ENCODE measurements at regions not wholly inside any gene's neighbourhood (a gene's known extent, or its start where the extent isn't known, plus 50 kb on each side); places are given as distances from the start of the nearest gene placed in this dataset.

DNA sequence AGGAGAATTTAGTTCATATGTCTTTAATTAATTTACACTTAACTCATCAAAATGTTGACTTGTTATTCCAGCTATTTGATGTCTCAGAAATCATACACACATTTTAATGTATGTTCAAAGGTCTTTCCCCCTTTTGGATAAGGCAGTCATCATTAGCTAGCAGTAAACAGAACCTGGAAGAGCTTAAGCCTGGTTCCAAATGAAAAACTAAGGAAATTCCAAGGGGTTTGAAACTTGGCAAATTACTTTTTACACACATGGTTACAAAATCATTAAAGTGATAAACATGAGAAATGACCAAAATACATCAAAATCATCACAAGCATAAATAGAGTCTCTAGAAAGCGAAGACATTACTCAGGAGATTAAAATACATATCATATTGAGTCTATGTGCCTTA, 359.8 kb upstream of the ZNF608 start:
- no peaks in the 10 kb centered on the region for H3K4me1 ChIP-seq (ENCODE audit: insufficient read depth, low read length, poor library complexity, severe bottlenecking)
- no peaks in the 10 kb centered on the region for H3K79me2 ChIP-seq (ENCODE audit: insufficient read depth, low read depth, low read length)
- H3K36me3 ChIP-seq (ENCODE audit: insufficient read depth, low read length): no peaks in the 10 kb centered on the region
- H3K9me3 ChIP-seq (ENCODE audit: low read length): no peaks in the 10 kb centered on the region
- no peak overlapping the region for H3K27ac ChIP-seq (ENCODE audit: low read depth, low read length, poor library complexity, severe bottlenecking)
- CTCF ChIA-PET (ENCODE audit: unreplicated experiment): interaction anchor here (1.1 kb wide), 1 partner anchor 280 kb away, joined by 3 read pairs; no protein-coding TSS in a partner anchor
- no TSS peak for BruUV-seq (replicated peaks)
- H3K4me3 ChIP-seq (ENCODE audit: low read depth, low read length, poor library complexity, severe bottlenecking): no peak overlapping the region
- H2AFZ ChIP-seq (ENCODE audit: low read length): no peak overlapping the region
- intact Hi-C loops (cut with micrococcal nuclease; ENCODE audit: unreplicated experiment): no loop called here
- DNase-seq (ENCODE audit: low spot score): no peak
- no peaks in the 10 kb centered on the region for H4K20me1 ChIP-seq (ENCODE audit: insufficient read depth, low read length)
- no peak overlapping the region for H3K4me2 ChIP-seq (ENCODE audit: low read length)
- POLR2A ChIA-PET: interaction anchor here (0.5 to 0.9 kb wide), 2 partner anchors 78 to 127 kb away, joined by 3 read pairs; no protein-coding TSS in a partner anchor
- H3K9me2 ChIP-seq (ENCODE audit: insufficient read depth, low read length): no peaks in the 10 kb centered on the region
- TF ChIP-seq, protein P1, sequence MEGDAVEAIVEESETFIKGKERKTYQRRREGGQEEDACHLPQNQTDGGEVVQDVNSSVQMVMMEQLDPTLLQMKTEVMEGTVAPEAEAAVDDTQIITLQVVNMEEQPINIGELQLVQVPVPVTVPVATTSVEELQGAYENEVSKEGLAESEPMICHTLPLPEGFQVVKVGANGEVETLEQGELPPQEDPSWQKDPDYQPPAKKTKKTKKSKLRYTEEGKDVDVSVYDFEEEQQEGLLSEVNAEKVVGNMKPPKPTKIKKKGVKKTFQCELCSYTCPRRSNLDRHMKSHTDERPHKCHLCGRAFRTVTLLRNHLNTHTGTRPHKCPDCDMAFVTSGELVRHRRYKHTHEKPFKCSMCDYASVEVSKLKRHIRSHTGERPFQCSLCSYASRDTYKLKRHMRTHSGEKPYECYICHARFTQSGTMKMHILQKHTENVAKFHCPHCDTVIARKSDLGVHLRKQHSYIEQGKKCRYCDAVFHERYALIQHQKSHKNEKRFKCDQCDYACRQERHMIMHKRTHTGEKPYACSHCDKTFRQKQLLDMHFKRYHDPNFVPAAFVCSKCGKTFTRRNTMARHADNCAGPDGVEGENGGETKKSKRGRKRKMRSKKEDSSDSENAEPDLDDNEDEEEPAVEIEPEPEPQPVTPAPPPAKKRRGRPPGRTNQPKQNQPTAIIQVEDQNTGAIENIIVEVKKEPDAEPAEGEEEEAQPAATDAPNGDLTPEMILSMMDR (conservative IDR thresholded peaks at IDR 0.05; ENCODE audit: low read length): no peak
- no peak for TF ChIP-seq EZH2phosphoT487 (IDR thresholded peaks at IDR 0.05; ENCODE audit: borderline replicate concordance, low read depth, low read length)

GRCh38 chr5:125106881-125107280, 360.4 kb upstream of the ZNF608 start:
- DNase-seq (ENCODE audit: low spot score): no peak
- Histone ChIP-seq H3K27ac (ENCODE audit: low read depth, low read length, poor library complexity, severe bottlenecking) (no peak overlapping the region), H2AFZ (ENCODE audit: low read length) (no peak overlapping the region), H3K36me3 (ENCODE audit: insufficient read depth, low read length) (no peaks in the 10 kb centered on the region), H3K9me2 (ENCODE audit: insufficient read depth, low read length) (no peaks in the 10 kb centered on the region), H4K20me1 (ENCODE audit: insufficient read depth, low read length) (no peaks in the 10 kb centered on the region), H3K4me2 (ENCODE audit: low read length) (no peak overlapping the region), H3K4me3 (ENCODE audit: low read depth, low read length, poor library complexity, severe bottlenecking) (no peak overlapping the region), H3K79me2 (ENCODE audit: insufficient read depth, low read depth, low read length) (no peaks in the 10 kb centered on the region), H3K9me3 (ENCODE audit: low read length) (no peaks in the 10 kb centered on the region), H3K4me1 (ENCODE audit: insufficient read depth, low read length, poor library complexity, severe bottlenecking) (no peaks in the 10 kb centered on the region)
- no TSS peak for BruUV-seq (replicated peaks)
- intact Hi-C loops (cut with micrococcal nuclease; ENCODE audit: unreplicated experiment): no loop called here
- TF ChIP-seq, protein P1 (conservative IDR thresholded peaks at IDR 0.05; ENCODE audit: low read length): no peak
- ChIA-PET CTCF (ENCODE audit: unreplicated experiment) (interaction anchor here (1.1 kb wide), 1 partner anchor 279 kb away, joined by 3 read pairs; no protein-coding TSS in a partner anchor), POLR2A (interaction anchor here (0.5 to 1.3 kb wide), 5 partner anchors 9 to 704 kb away, joined by 3 to 4 read pairs (median 3); no protein-coding TSS in a partner anchor)

DNA sequence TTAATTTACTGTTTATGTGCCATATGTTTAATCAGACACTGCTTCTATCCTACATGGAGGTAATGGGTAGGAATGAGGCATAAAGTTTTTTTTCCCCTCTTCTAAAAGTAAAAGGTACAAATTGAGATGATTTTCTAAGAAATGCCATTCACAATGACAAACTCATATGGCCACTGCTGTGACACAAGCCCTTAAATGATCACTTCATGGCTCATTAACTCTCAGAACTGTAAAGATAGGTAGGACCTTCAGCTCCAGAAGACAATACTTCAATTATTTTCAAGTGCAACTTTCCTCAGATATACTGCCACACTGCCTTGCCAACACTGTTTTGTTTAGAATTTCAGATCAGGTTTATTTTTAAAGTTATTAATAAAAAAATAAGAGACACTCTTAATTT, 362.9 kb upstream of the ZNF608 start:
- CTCF ChIA-PET (ENCODE audit: unreplicated experiment): no interaction called here
- Histone ChIP-seq H3K4me2 (ENCODE audit: low read length) (no peak overlapping the region), H3K9me2 (ENCODE audit: insufficient read depth, low read length) (no peaks in the 10 kb centered on the region), H4K20me1 (ENCODE audit: insufficient read depth, low read length) (no peaks in the 10 kb centered on the region), H3K9me3 (ENCODE audit: low read length) (no peaks in the 10 kb centered on the region), H3K4me1 (ENCODE audit: insufficient read depth, low read length, poor library complexity, severe bottlenecking) (peaks cover 9% of the 10 kb centered on the region), H3K36me3 (ENCODE audit: insufficient read depth, low read length) (no peaks in the 10 kb centered on the region), H3K27ac (ENCODE audit: low read depth, low read length, poor library complexity, severe bottlenecking) (no peak overlapping the region), H2AFZ (ENCODE audit: low read length) (no peak overlapping the region; the same call in 1 of the 2 replicates), H3K4me3 (ENCODE audit: low read depth, low read length, poor library complexity, severe bottlenecking) (no peak overlapping the region), H3K79me2 (ENCODE audit: insufficient read depth, low read depth, low read length) (no peaks in the 10 kb centered on the region)
- DNase-seq (ENCODE audit: low spot score): no peak
- no peak for TF ChIP-seq EZH2phosphoT487 (IDR thresholded peaks at IDR 0.05; ENCODE audit: borderline replicate concordance, low read depth, low read length)
- intact Hi-C loops (cut with micrococcal nuclease; ENCODE audit: unreplicated experiment): no loop called here
- BruUV-seq (replicated peaks): no TSS peak
- POLR2A ChIA-PET: interaction anchor here (1.6 kb wide), 1 partner anchor 10 kb away, joined by 4 read pairs; no protein-coding TSS in a partner anchor
